NCI-H526 (cell line): ENCODE measurements at regions not wholly inside any gene's neighbourhood (a gene's known extent, or its start where the extent isn't known, plus 50 kb on each side); places are given as distances from the start of the nearest gene placed in this dataset.
A peak's percentile ranks its signal among the peaks of the same experiment; 100 is the strongest.
"Not testable (repeated sequence)": the region's sequence is repeated elsewhere in the genome, so short reads cannot be mapped to it uniquely, and the experiment has no call there.

Experiments used
- DNase-seq, 2 experiments: peaks; one replicate each; lab custom pipeline; 2025; lab: John Stamatoyannopoulos, UW

DNA sequence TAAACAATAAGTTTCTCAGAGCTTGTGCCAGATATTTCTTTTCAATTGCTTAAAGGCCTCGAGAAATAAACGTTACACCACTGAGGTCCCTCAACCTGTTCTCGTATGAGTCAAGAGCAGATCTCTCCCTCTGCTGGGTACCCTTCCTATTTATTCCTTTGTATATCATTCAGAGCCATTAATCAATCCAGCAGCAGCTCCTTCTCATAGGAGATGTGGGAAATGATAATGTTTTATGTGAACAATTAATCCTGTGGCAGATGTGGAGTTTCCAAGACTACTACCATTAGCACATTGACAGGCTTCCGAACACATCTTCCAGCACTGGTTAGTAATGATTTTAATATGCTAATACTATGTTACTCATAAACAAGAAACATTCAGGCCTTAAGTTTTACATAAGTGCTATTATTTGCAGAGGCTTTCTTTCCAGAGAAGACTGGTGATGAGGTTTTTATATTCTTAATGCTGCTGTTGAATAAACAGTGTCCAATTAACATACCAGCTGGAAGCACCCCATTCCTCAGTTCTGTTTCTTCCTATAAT lies 196.5 kb downstream of the ZNF608 start:
- no peak for DNase-seq

DNA sequence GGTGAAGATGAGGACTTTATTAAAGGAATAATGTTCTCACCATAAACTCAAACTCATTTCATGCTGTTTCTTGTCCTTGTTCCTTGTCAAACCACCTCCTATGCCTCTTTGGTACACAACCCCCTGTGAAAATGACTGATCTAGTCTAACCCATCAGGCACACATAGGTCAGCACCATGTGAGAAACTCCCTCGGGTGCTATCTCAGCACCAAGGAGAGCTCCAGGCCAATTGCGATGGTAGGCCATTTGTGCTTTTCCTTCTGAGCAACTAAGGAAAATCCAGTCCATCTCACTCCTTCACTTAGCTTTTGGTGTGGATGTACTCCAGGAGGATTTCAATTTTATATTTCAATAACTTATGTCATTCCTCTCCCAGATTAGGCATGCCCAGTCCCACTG lies 199.8 kb downstream of the ZNF608 start:
- DNase-seq = no peak

DNA sequence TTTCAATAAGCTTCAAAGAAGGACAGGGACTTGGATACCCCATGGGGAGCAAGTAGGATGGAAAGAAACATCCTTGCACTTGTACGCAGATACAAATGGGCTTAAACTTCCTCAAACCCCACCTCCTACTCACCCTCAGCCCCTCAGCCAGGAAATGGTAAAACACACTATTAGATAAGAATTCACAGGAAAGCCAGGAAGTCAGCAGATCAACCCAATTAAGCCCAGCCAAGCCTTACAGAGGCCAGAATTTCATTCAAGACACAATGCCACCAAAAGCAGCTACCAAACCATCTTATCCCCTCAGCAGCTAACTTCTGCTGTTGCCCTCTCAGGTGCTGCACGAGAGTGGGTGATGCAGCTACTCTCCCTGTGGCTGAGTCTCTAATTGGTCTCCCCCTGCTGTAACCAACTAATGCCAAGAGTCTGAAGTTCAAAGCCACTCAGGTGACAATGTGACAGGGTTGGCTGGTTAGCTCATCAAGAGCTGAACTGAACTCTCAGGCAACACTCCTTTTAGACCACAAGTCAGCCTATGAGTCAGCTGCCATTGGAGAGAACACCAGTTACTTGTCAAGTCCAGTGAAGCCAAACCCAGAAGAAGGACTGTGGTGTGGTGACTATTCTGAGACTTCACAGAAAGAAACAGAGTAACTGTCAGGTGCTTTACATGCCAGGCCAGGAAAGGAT lies 201.9 kb downstream of the ZNF608 start:
- no peak for DNase-seq

- DNase-seq = no peak
These were observed 207.5 kb downstream of the ZNF608 start for GRCh38 chr5:124538931-124539330.

GRCh38 chr5:124538191-124538590 lies 208.2 kb downstream of the ZNF608 start:
- DNase-seq = no peak

DNA sequence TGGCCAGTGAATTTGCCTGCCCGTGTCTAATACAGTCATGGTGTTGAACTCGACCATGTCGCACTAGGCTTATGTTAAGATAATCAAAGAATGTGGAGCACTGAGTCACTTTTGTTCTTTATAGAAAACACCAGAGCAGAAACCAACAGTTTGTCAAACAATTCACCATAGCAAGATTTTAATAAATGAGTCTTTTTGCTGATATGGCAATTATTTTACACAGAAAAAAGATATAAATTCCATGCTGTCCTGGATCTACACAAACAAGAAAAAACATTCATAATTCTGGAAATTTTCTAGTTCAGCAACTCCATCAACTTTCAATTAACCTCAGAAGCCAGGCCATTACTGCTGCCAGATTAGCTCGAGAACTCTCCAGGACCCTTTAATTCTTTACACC lies 208.9 kb downstream of the ZNF608 start:
- DNase-seq = no peak

GRCh38 chr5:124537107-124537506 lies 209.3 kb downstream of the ZNF608 start:
- no peak for DNase-seq

GRCh38 chr5:124536333-124536732 lies 210.1 kb downstream of the ZNF608 start:
- no peak for DNase-seq

GRCh38 chr5:124530916-124531315 lies 215.5 kb downstream of the ZNF608 start:
- DNase-seq = no peak

DNA sequence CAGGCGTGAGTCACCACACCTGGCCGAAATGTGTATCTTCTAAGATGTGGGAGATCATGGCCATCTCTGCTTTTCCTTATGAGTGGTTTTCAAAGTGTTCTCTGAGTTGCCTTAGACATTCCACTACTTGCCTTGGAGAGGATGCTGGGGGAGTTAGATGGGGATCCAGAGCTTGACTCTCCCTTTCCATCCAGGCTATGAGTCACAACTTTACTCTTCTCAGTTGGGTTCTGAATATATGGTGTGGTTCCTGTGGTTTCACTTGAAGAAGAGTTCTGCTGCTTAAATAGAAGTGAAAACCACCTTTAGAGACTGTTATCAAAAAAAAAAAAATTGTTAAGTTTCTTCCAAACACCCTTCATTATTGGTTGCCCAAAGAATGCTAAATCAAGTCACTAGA lies 217.6 kb downstream of the ZNF608 start:
- DNase-seq = no peak

GRCh38 chr5:124527220-124527991 lies 219.0 kb downstream of the ZNF608 start:
- peak in 1 of 2 experiments; percentile 1 for DNase-seq

DNA sequence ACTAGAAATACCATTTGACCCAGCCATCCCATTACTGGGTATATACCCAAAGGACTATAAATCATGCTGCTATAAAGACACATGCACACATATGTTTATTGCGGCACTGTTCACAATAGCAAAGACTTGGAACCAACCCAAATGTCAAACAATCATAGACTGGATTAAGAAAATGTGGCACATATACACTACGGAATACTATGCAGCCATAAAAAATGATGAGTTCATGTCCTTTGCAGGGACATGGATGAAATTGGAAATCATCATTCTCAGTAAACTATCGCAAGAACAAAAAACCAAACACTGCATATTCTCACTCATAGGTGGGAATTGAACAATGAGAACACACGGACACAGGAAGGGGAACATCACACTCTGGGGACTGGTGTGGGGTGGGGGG lies 220.4 kb downstream of the ZNF608 start:
- DNase-seq = not testable (repeated sequence)

DNA sequence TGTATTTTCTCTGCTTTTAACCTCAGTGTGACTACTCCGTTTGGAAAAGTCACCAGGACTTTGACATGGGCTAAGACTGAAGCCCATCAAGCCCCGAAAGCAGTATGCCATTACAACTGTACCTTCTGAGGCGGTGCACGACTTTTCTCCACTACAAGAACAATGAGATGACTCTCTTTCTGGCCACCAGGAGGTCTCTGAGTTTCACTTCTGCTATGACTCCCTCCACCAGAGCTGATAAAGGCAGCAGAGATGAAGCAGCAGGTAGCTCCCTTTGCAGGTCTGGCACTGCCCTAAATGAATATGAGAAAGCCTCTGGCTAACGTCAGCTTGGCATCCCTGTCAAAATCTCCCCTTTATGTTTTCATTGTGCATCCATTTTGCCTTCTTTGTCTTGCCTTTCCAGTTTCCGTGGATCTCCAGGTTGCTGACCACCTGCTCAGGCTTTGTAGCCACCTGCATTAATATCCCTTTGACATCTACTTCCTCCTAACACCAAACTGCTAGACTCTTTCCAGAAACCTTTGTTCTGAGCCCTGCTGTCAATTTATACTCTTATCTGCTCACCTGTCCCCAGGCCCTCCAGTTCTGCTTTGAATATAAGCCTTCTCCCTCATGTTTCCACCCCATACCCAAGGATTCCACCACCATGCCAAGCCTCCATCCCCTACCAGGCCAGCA lies 221.7 kb downstream of the ZNF608 start:
- DNase-seq = peak in 1 of 2 experiments; percentile 2

- DNase-seq = no peak
These were observed 222.5 kb downstream of the ZNF608 start for GRCh38 chr5:124523897-124524296.

- DNase-seq = no peak
These were observed 223.4 kb downstream of the ZNF608 start for GRCh38 chr5:124522992-124523391.

- DNase-seq = no peak
These were observed 224.8 kb downstream of the ZNF608 start for GRCh38 chr5:124521461-124522230.

DNA sequence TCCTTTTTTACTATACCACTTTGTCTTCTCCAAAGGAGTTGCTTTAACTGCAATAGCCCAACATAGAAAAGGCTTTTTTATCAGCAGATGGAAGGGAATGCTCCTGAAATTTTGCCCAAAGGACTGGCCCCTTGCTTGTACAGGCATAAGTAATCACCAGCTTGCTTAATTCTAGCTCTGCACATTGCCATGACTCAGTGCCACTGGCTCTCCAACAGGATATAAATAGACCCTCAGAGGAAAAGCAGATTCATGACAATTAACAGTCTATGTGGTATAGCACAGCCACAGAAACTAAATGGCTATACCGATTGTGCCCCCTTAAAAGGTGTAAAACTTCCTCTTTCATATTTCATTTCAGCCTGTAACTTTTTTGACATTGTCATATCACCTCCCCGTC lies 227.0 kb downstream of the ZNF608 start:
- no peak for DNase-seq

GRCh38 chr5:124516567-124516966 lies 229.9 kb downstream of the ZNF608 start:
- DNase-seq = no peak

GRCh38 chr5:124515497-124516245 lies 230.8 kb downstream of the ZNF608 start:
- DNase-seq = peak in 1 of 2 experiments; percentile 33

GRCh38 chr5:124514956-124515355 lies 231.5 kb downstream of the ZNF608 start:
- peak; percentile 87 to 94 for DNase-seq
